GM13977 (cell line): ENCODE measurements at regions not wholly inside any gene's neighbourhood (a gene's known extent, or its start where the extent isn't known, plus 50 kb on each side); places are given as distances from the start of the nearest gene placed in this dataset.

Experiments
- DNase-seq: peaks from one replicate; pipeline ENCODE4 v3.0.0; 2012; ENCODE audit warnings: low spot score
- in situ Hi-C: fragments of 300-500 bp; cut with MboI; formaldehyde crosslinking; loops from one replicate; pipeline ENCODE4 v1.12.0; 2022; ENCODE audit warnings: low sequenced_read_pairs, low pct_unique_long_range_greater_than_20kb, mixed read lengths, inconsistent platforms; ENCODE audit not compliant: unreplicated experiment
- TF ChIP-seq, protein P1 (sequence below): IDR thresholded peaks from 2 replicates; pipeline ENCODE4 v1.5.1; 2012; ENCODE audit warnings: mild to moderate bottlenecking, control low read depth; ENCODE audit not compliant: insufficient read depth; ENCODE audit errors: extremely low read depth, missing control alignments

DNA sequence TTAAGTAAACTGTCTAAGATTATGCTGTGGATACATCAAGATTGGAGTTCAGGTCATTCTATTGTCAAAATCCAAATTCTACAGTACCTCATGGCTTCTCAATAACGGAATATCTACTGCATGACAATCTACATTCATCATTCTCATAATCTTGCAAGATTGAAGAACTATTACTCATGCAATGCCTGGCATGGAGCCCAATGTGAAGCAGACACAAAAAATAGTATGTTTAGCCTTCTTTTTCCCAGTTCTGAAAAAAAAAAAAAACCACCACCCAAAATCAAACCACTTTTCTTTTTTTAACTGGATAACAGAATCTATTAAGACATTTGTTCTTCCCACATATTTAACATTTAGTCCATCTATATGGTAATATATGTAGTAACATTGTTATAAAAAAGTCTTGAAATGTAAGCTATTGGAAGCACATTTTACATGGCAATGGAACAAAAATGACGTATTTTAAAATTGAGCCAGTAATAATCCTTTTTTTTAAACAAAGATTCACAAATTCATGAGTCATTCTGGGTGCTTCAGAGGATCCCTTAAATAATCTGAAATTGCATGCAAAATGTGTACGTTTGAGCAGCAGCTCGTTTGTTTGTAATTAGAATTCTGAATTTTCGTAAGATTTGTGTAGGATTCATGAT, 232.2 kb upstream of the FMR1 start:
- TF ChIP-seq, protein P1, sequence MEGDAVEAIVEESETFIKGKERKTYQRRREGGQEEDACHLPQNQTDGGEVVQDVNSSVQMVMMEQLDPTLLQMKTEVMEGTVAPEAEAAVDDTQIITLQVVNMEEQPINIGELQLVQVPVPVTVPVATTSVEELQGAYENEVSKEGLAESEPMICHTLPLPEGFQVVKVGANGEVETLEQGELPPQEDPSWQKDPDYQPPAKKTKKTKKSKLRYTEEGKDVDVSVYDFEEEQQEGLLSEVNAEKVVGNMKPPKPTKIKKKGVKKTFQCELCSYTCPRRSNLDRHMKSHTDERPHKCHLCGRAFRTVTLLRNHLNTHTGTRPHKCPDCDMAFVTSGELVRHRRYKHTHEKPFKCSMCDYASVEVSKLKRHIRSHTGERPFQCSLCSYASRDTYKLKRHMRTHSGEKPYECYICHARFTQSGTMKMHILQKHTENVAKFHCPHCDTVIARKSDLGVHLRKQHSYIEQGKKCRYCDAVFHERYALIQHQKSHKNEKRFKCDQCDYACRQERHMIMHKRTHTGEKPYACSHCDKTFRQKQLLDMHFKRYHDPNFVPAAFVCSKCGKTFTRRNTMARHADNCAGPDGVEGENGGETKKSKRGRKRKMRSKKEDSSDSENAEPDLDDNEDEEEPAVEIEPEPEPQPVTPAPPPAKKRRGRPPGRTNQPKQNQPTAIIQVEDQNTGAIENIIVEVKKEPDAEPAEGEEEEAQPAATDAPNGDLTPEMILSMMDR: no peak
- in situ Hi-C loops: no loop called here
- DNase-seq: no peak

DNA sequence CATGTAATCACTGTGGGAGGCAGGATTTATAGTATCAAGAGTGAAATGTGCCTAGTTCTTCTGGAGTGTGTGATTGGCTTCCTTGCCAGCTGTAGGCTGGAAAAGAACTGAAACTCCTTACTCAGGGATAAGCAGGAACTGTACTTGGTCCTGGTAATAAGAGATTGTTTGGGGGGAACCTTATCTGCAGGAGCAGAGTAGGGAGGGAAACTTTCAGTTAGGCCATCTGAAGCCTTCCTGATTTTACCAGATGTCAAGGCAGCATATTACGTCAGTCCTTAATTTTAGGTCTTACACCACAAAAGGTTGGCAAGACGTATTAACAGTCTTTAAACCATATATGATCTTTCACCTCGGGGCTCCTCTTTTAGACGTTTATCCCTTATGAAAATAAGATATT, 231.5 kb upstream of the FMR1 start:
- DNase-seq: no peak
- TF ChIP-seq, protein P1: no peak
- in situ Hi-C loops: no loop called here

DNA sequence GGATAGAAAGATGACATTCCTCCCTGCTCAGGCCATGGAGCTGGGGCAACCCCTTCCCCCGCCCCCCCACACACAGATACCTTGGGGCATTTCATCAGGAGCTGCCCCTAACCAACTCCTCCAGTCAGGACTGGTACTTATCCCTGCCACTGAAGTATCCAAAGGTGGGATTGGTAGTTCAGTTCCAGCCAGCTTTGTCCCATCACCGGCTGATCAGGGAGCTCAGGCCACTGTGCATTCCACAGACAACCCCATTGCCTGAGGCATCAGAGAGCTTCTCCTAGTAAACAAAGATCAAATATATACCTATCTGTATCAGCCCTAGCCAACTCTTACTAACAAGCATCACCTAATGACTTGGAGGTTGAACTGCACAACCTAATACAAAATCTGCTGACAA, 218.2 kb upstream of the FMR1 start:
- DNase-seq: no peak
- TF ChIP-seq, protein P1: no peak
- in situ Hi-C loops: no loop called here

DNA sequence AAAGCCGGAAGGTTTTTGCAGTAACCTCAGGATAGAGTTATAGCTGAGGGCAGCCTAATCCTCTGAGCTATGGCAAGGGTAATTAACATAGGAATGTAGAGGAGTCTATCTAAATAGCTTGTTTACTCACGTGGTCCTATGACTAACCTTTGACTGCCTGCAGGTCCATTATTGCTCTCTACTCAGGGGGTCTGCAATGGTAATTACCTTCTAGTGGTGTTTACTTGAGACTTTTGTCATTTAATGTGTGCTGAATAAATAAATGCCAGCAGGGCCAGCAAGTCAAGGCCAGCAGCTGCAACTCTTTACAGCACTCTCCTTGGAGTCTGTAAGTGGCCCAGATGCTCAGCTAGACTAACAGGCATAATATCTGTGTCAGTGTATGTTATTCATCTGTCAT, 212.7 kb upstream of the FMR1 start:
- TF ChIP-seq, protein P1: no peak
- in situ Hi-C loops: no loop called here
- DNase-seq: no peak

DNA sequence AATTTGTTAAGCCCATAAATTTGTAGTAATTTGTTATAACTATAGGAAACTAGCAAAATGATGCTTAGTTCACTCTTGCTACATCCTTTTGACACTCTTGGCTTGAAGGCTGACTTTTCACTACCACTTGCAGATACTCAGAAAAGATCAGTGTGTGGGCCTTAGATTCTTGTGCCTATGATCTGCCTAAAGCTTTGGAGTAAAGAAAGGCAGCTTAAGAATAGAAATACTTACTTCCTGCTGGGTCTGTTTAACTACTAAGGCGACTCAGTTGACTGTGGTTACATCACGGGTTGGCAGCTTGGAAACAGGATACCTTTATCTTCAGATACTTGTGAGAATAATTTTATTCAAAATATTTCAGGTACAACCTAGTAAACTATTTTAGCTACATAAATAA, 201.4 kb upstream of the FMR1 start:
- in situ Hi-C loops: no loop called here
- DNase-seq: no peak
- TF ChIP-seq, protein P1: no peak

DNA sequence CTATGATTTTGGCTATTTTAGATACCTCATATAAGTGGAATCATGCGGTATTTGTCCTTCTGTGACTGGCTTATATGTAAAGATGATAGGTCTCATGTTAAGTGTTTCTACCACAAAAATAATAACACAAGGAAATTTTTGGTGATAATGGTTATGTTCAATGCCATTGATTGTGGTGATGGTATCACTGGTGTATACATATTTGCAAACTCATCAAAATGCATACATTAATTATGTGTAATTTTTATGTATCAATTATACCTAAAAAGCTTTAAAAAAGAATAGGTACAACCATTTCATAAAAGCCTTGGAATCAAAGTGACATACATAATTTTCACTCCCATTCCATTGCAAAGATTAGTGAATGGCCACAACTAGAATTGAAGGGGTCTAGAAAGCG, 178.3 kb upstream of the FMR1 start:
- TF ChIP-seq, protein P1: no peak
- in situ Hi-C loops: no loop called here
- no peak for DNase-seq
